SHP77 treated with DMSO at 0.1 percent for 48 hours (cell line): ENCODE measurements at regions not wholly inside any gene's neighbourhood (a gene's known extent, or its start where the extent isn't known, plus 50 kb on each side); places are given as distances from the start of the nearest gene placed in this dataset.

Source experiments
- DNase-seq: peaks from one replicate; lab custom pipeline; 2025; lab: John Stamatoyannopoulos, UW

- DNase-seq: no peak
Measured at GRCh38 chr14:71362282-71362681, 455.0 kb downstream of the PCNX1 start.

- DNase-seq: no peak
Measured at GRCh38 chr14:71362920-71363584, 455.8 kb downstream of the PCNX1 start.

- DNase-seq: no peak
Measured at GRCh38 chr14:71363946-71364925, 457.0 kb downstream of the PCNX1 start.

GRCh38 chr14:71365361-71365760 lies 458.1 kb downstream of the PCNX1 start:
- DNase-seq: no peak

- no peak for DNase-seq
Measured at GRCh38 chr14:71366861-71367260, 459.6 kb downstream of the PCNX1 start.

GRCh38 chr14:71371711-71372396 lies 464.6 kb downstream of the PCNX1 start:
- no peak for DNase-seq

GRCh38 chr14:71372411-71372838 lies 465.2 kb downstream of the PCNX1 start:
- DNase-seq: no peak

- no peak for DNase-seq
Measured at GRCh38 chr14:71373773-71374172, 466.5 kb downstream of the PCNX1 start.

- no peak for DNase-seq
Measured at GRCh38 chr14:71374989-71375388, 467.7 kb downstream of the PCNX1 start.

- DNase-seq: no peak
Measured at GRCh38 chr14:71377099-71377498, 469.8 kb downstream of the PCNX1 start.

GRCh38 chr14:71380271-71380670 lies 473.0 kb downstream of the PCNX1 start:
- DNase-seq: no peak

GRCh38 chr14:71381814-71382213 lies 474.6 kb downstream of the PCNX1 start:
- no peak for DNase-seq

GRCh38 chr14:71382315-71382714 lies 475.1 kb downstream of the PCNX1 start:
- no peak for DNase-seq

- DNase-seq: no peak
Measured at GRCh38 chr14:71383510-71383909, 476.3 kb downstream of the PCNX1 start.

GRCh38 chr14:71384007-71384845 lies 477.0 kb downstream of the PCNX1 start:
- no peak for DNase-seq

GRCh38 chr14:71387753-71388152 lies 480.5 kb downstream of the PCNX1 start:
- DNase-seq: no peak

- DNase-seq: no peak
Measured at GRCh38 chr14:71388336-71388735, 481.1 kb downstream of the PCNX1 start.

- no peak for DNase-seq
Measured at GRCh38 chr14:71388862-71389261, 481.6 kb downstream of the PCNX1 start.

- DNase-seq: no peak
Measured at GRCh38 chr14:71394386-71394785, 487.1 kb downstream of the PCNX1 start.

GRCh38 chr14:71395151-71395604 lies 487.9 kb downstream of the PCNX1 start:
- DNase-seq: no peak

- DNase-seq: no peak
Measured at GRCh38 chr14:71395636-71396035, 488.4 kb downstream of the PCNX1 start.
